ENCODE measurements at regions not wholly inside any gene's neighbourhood (a gene's known extent, or its start where the extent isn't known, plus 50 kb on each side); places are given as distances from the start of the nearest gene placed in this dataset.

DNA sequence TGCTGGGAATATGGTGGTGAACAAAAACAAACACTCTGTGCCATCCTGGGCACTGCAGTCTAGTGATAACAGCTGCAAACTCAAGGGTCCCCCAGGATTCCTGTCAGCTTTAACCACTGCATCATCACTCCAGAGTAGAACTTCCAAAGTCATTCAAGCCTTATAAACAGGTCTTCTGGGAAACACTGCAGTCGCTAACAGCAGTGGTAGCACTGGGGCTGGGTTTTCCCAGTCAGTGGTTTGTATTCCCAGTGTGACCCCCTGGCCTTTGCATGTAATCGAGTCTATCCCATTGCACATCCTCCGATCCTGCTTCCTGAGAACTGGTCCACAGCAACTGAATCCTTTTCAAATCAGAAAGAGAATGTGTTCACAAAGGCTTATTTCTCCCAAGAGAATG is 623.5 kb downstream of the EDEM1 start:
- no peak for TF ChIP-seq GATA3 (IDR thresholded peaks at IDR 0.05; ENCODE audit: low read depth, low read length)
- no peak for TF ChIP-seq GATA2 (IDR thresholded peaks at IDR 0.05; ENCODE audit: low read depth, low read length)
